H1 (cell line): ENCODE measurements at regions not wholly inside any gene's neighbourhood (a gene's known extent, or its start where the extent isn't known, plus 50 kb on each side); places are given as distances from the start of the nearest gene placed in this dataset.

Experiments used
- CTCF ChIA-PET: fragments of 300-600 bp; sonication (Branson Sonifier 250); formaldehyde crosslinking; loops from one replicate; lab custom pipeline; 2021; ENCODE audit not compliant: partially characterized antibody; lab: Charles Lee
- POLR2A ChIA-PET: fragments of 300-600 bp; sonication (Branson Sonifier 250); formaldehyde crosslinking; loops from one replicate; lab custom pipeline; 2021; ENCODE audit warnings: inconsistent platforms; ENCODE audit not compliant: partially characterized antibody; lab: Charles Lee
- DNase-seq, 2 experiments: peaks; one replicate each; pipeline versions ENCODE4 v3.0.0 to v3.0.0-alpha.2; 2010 to 2022; ENCODE audit warnings: low spot score in 2 of 2, low read depth in 1 of 2, mixed read lengths in 1 of 2
- FAIRE-seq: peaks from 2 replicates; lab custom pipeline; 2011; peaks lifted over from hg19 to GRCh38; lab: Jason Lieb, UNC
- H2AFZ ChIP-seq: 2 replicates; pipeline ENCODE4 v1.8.1; 2012; ENCODE audit warnings: low read length, inconsistent platforms
- H2AK5ac ChIP-seq: 2 replicates; pipeline ENCODE4 v1.6.1; 2013; ENCODE audit warnings: low read depth, low read length
- H2BK120ac ChIP-seq: replicated peaks from 2 replicates; pipeline ENCODE3; 2013; ENCODE audit warnings: low read depth, low read length, inconsistent platforms
- H2BK12ac ChIP-seq: 2 replicates; pipeline ENCODE4 v1.6.1; 2013; ENCODE audit warnings: low read depth, low read length
- H2BK15ac ChIP-seq: 2 replicates; pipeline ENCODE4 v1.6.1; 2013; ENCODE audit warnings: low read length
- H2BK20ac ChIP-seq: 2 replicates; pipeline ENCODE4 v1.6.1; 2013; ENCODE audit warnings: low read length
- H2BK5ac ChIP-seq: 2 replicates; pipeline ENCODE4 v1.6.1; 2013; ENCODE audit warnings: low read depth, low read length
- H3K14ac ChIP-seq: 2 replicates; pipeline ENCODE4 v1.6.1; 2013; ENCODE audit warnings: inconsistent platforms; ENCODE audit not compliant: insufficient read length
- H3K18ac ChIP-seq: 2 replicates; pipeline ENCODE4 v1.6.1; 2013; ENCODE audit warnings: low read length; ENCODE audit errors: extremely low read depth
- H3K23ac ChIP-seq: 2 replicates; pipeline ENCODE4 v1.6.1; 2013; ENCODE audit warnings: inconsistent platforms; ENCODE audit not compliant: insufficient read length
- H3K23me2 ChIP-seq: 2 replicates; pipeline ENCODE4 v1.6.1; 2013; ENCODE audit warnings: low read depth, low read length
- H3K27ac ChIP-seq: 2 replicates; pipeline ENCODE4 v1.6.1; 2011; ENCODE audit warnings: low read depth, low read length, inconsistent platforms
- H3K27me3 ChIP-seq, 4 experiments: replicated peaks in 1 of 4; 1 replicate in 1 of 4; 2 replicates in 3 of 4; pipeline versions ENCODE4 v1.6.1 to v1.8.1; 2011 to 2013; ENCODE audit warnings: low read length in 3 of 4, mild to moderate bottlenecking in 3 of 4, inconsistent platforms in 2 of 4, mixed read lengths in 2 of 4, moderate library complexity in 1 of 4; ENCODE audit not compliant: control insufficient read depth in 3 of 4, insufficient read depth in 3 of 4; ENCODE audit errors: extremely low read depth in 1 of 4
- H3K36me3 ChIP-seq, 4 experiments: 2 replicates each; pipeline versions ENCODE4 v1.6.1 to v1.8.1; 2011 to 2013; ENCODE audit warnings: mild to moderate bottlenecking in 4 of 4, low read length in 3 of 4, moderate library complexity in 2 of 4, control low read depth in 1 of 4, inconsistent platforms in 1 of 4; ENCODE audit not compliant: insufficient read depth in 4 of 4, control insufficient read depth in 2 of 4
- H3K4ac ChIP-seq: replicated peaks from 2 replicates; pipeline ENCODE3; 2013; ENCODE audit warnings: low read length, low read depth, mixed read lengths, inconsistent platforms; ENCODE audit not compliant: insufficient read length
- H3K4me1 ChIP-seq, 4 experiments: replicated peaks in 1 of 4; 1 replicate in 1 of 4; 2 replicates in 3 of 4; pipeline versions ENCODE4 v1.6.1 to v1.8.1; 2011 to 2013; ENCODE audit warnings: low read length in 3 of 4, inconsistent platforms in 2 of 4, mixed read lengths in 1 of 4; ENCODE audit not compliant: insufficient read depth in 4 of 4, control insufficient read depth in 3 of 4
- H3K4me2 ChIP-seq, 2 experiments: 2 replicates each; pipeline versions ENCODE4 v1.6.1 to v1.8.1; 2011 to 2013; ENCODE audit warnings: low read depth in 2 of 2, low read length in 2 of 2, control low read depth in 1 of 2, inconsistent platforms in 1 of 2, mild to moderate bottlenecking in 1 of 2; ENCODE audit not compliant: insufficient read depth in 1 of 2
- H3K4me3 ChIP-seq, 4 experiments: fragments of 200-600, 300-600 bp in 1 of 4; sonication (generic), shearing (Covaris generic), sonication (Bioruptor Twin) in 1 of 4; 2 replicates each; pipeline versions ENCODE4 v1.5.1 to v1.8.1; 2011 to 2016; ENCODE audit warnings: low read length in 4 of 4, low read depth in 3 of 4, control low read depth in 2 of 4, inconsistent platforms in 2 of 4, mild to moderate bottlenecking in 2 of 4, mixed read lengths in 1 of 4, moderate library complexity in 1 of 4; ENCODE audit not compliant: insufficient read depth in 2 of 4; ENCODE audit errors: extremely low read depth in 1 of 4
- H3K56ac ChIP-seq: replicated peaks from 2 replicates; pipeline ENCODE3; 2013; ENCODE audit warnings: low read depth, mild to moderate bottlenecking, mixed read lengths, low read length, inconsistent platforms; ENCODE audit not compliant: insufficient read length
- H3K79me1 ChIP-seq: 2 replicates; pipeline ENCODE4 v1.6.1; 2013; ENCODE audit warnings: low read depth, low read length, control low read depth
- H3K79me2 ChIP-seq, 2 experiments: 2 replicates each; pipeline versions ENCODE4 v1.6.1 to v1.8.1; 2012 to 2013; ENCODE audit warnings: low read length in 2 of 2, mild to moderate bottlenecking in 2 of 2, inconsistent platforms in 1 of 2; ENCODE audit not compliant: insufficient read depth in 2 of 2, control insufficient read depth in 1 of 2
- H3K9ac ChIP-seq, 4 experiments: replicated peaks in 1 of 4; 1 replicate in 1 of 4; 2 replicates in 3 of 4; pipeline versions ENCODE4 v1.6.1 to v1.8.1; 2011 to 2013; ENCODE audit warnings: low read depth in 3 of 4, low read length in 3 of 4, control low read depth in 2 of 4, mild to moderate bottlenecking in 2 of 4, moderate library complexity in 2 of 4, inconsistent platforms in 1 of 4; ENCODE audit errors: extremely low read depth in 1 of 4
- H3K9me3 ChIP-seq, 2 experiments: 2 replicates each; pipeline versions ENCODE4 v1.6.1 to v1.8.1; 2012 to 2013; ENCODE audit warnings: mild to moderate bottlenecking in 2 of 2, moderate library complexity in 2 of 2, control low read depth in 1 of 2, inconsistent platforms in 1 of 2, low read depth in 1 of 2, low read length in 1 of 2, mixed read lengths in 1 of 2; ENCODE audit not compliant: insufficient read depth in 2 of 2
- H4K20me1 ChIP-seq, 2 experiments: replicated peaks in 1 of 2; 2 replicates each; pipeline versions ENCODE3 to v1.8.1; 2011 to 2013; ENCODE audit warnings: inconsistent platforms in 2 of 2, low read length in 2 of 2, mild to moderate bottlenecking in 1 of 2; ENCODE audit not compliant: insufficient read depth in 2 of 2, control insufficient read depth in 1 of 2
- H4K5ac ChIP-seq: 2 replicates; pipeline ENCODE4 v1.6.1; 2013; ENCODE audit warnings: low read length, low read depth, mixed read lengths, inconsistent platforms; ENCODE audit not compliant: insufficient read length
- H4K8ac ChIP-seq: 2 replicates; pipeline ENCODE4 v1.8.0; 2013; ENCODE audit warnings: mild to moderate bottlenecking, moderate library complexity, low read length, inconsistent platforms; ENCODE audit not compliant: insufficient read depth; ENCODE audit errors: extremely low read depth
- H4K91ac ChIP-seq: replicated peaks from 2 replicates; pipeline ENCODE3; 2013; ENCODE audit warnings: low read length, mixed read lengths, inconsistent platforms; ENCODE audit not compliant: insufficient read length
- BACH1 ChIP-seq: IDR thresholded peaks from 2 replicates; pipeline ENCODE4 v1.6.1; 2012; ENCODE audit warnings: low read length, improper control_type of control experiment
- BCL11A ChIP-seq, 2 experiments: IDR thresholded peaks; one replicate each; pipeline ENCODE4 v1.6.1; 2011; ENCODE audit warnings: low read depth in 2 of 2, low read length in 2 of 2, mild to moderate bottlenecking in 2 of 2
- CREB1 ChIP-seq: IDR thresholded peaks from 2 replicates; pipeline ENCODE4 v1.6.1; 2012; ENCODE audit warnings: inconsistent platforms
- EGR1 ChIP-seq: IDR thresholded peaks from 2 replicates; pipeline ENCODE4 v1.6.1; 2011; ENCODE audit warnings: low read depth, low read length, borderline replicate concordance
- HDAC2 ChIP-seq, 2 experiments: fragments of 300-600 bp in 1 of 2; sonication (generic) in 1 of 2; IDR thresholded peaks; 2 replicates each; pipeline ENCODE4 v1.6.1; 2011 to 2012; ENCODE audit warnings: low read depth in 2 of 2, low read length in 2 of 2, mild to moderate bottlenecking in 2 of 2, moderate library complexity in 2 of 2, borderline replicate concordance in 1 of 2, inconsistent platforms in 1 of 2
- MAFK ChIP-seq: IDR thresholded peaks from 2 replicates; pipeline ENCODE4 v1.6.1; 2012; ENCODE audit warnings: low read depth, mild to moderate bottlenecking, improper control_type of control experiment, low read length
- MAX ChIP-seq: IDR thresholded peaks from 2 replicates; pipeline ENCODE4 v1.6.1; 2012; ENCODE audit warnings: inconsistent platforms
- NANOG ChIP-seq: IDR thresholded peaks from 2 replicates; pipeline ENCODE4 v1.6.1; 2011; ENCODE audit warnings: low read length, low read depth, mild to moderate bottlenecking, inconsistent platforms; ENCODE audit not compliant: insufficient read depth, poor library complexity, severe bottlenecking
- RBBP5 ChIP-seq: IDR thresholded peaks from 2 replicates; pipeline ENCODE4 v1.7.1; 2012; ENCODE audit warnings: low read depth, mild to moderate bottlenecking, inconsistent platforms, low read length, moderate library complexity, borderline replicate concordance
- RXRA ChIP-seq: IDR thresholded peaks from 2 replicates; pipeline ENCODE4 v1.6.1; 2011; ENCODE audit warnings: low read depth, mild to moderate bottlenecking, low read length, moderate library complexity; ENCODE audit not compliant: insufficient read depth
- SIX5 ChIP-seq: IDR thresholded peaks from 2 replicates; pipeline ENCODE4 v1.6.1; 2011; ENCODE audit warnings: mild to moderate bottlenecking, low read depth, low read length
- TBP ChIP-seq: IDR thresholded peaks from 2 replicates; pipeline ENCODE4 v1.6.1; 2011; ENCODE audit warnings: low read depth, low read length, improper control_type of control experiment
- WGBS, 2 experiments: shearing (Covaris generic) in 1 of 2; methylation state at CpG; one replicate each; pipeline versions ENCODE4 v1.1.6 to v1.1.7; 2013 to 2015; ENCODE audit warnings: low lambda C conversion rate in 2 of 2, mixed read lengths in 2 of 2, inconsistent platforms in 1 of 2, low coverage in 1 of 2, missing lambda C conversion rate in 1 of 2; ENCODE audit not compliant: insufficient replicate concordance in 2 of 2, insufficient coverage in 1 of 2, insufficient read length in 1 of 2; ENCODE audit errors: extremely low coverage in 1 of 2, missing lambda C conversion rate in 1 of 2; 5-methylcytosine and 5-hydroxymethylcytosine counted together

GRCh38 chr2:53608293-53608692 is 159.3 kb upstream of the CHAC2 start:
- Histone ChIP-seq H4K91ac (no peak overlapping the region), H2BK15ac (no peak overlapping the region), H3K4ac (no peak overlapping the region), H4K8ac (no peak overlapping the region), H3K79me2 (no peaks in the 10 kb centered on the region), H3K23ac (no peak overlapping the region), H3K9ac (no peak overlapping the region), H3K4me1 (no peaks in the 10 kb centered on the region), H2BK20ac (no peak overlapping the region), H2BK12ac (no peak overlapping the region), H2BK120ac (no peak overlapping the region), H3K18ac (no peak overlapping the region), H2BK5ac (no peak overlapping the region), H3K4me2 (no peak overlapping the region), H3K36me3 (no peaks in the 10 kb centered on the region), H4K5ac (no peak overlapping the region), H2AFZ (no peak overlapping the region), H3K23me2 (no peaks in the 10 kb centered on the region; the same call in 1 of the 2 replicates), H2AK5ac (no peak overlapping the region), H3K14ac (no peak overlapping the region), H3K27me3 (no peaks in the 10 kb centered on the region), H3K4me3 (no peak overlapping the region), H3K56ac (no peak overlapping the region), H3K9me3 (no peaks in the 10 kb centered on the region), H3K79me1 (no peaks in the 10 kb centered on the region), H3K27ac (no peak overlapping the region), H4K20me1 (no peaks in the 10 kb centered on the region)
- POLR2A ChIA-PET, result no interaction called here
- TF ChIP-seq HDAC2 (IDR thresholded peaks at IDR 0.05; ENCODE audit: borderline replicate concordance in 1 of 2, low read depth in 2 of 2, low read length in 2 of 2), result no peak
- TF ChIP-seq TBP, result no peak
- TF ChIP-seq NANOG, result no peak
- no peak for TF ChIP-seq MAX
- TF ChIP-seq BACH1, result no peak
- TF ChIP-seq MAFK, result no peak
- no peak for TF ChIP-seq BCL11A (IDR thresholded peaks at IDR 0.05; ENCODE audit: low read depth in 2 of 2, low read length in 2 of 2)
- no peak for TF ChIP-seq EGR1
- TF ChIP-seq CREB1, result no peak
- TF ChIP-seq RBBP5, result no peak
- no peak for TF ChIP-seq SIX5
- TF ChIP-seq RXRA, result no peak
- WGBS, 2 experiments, result 79% methylated on average over 2 of the region's 5 CpGs; no CpG with 5 or more reads in 1 of the 2 experiments
- CTCF ChIA-PET, result interaction anchor here (1.2 kb wide), 1 partner anchor 894 kb away, joined by 5 read pairs; no protein-coding TSS in a partner anchor
- DNase-seq (no peak), FAIRE-seq (no peak)
